HFF-Myc (cell line): ENCODE measurements at regions not wholly inside any gene's neighbourhood (a gene's known extent, or its start where the extent isn't known, plus 50 kb on each side); places are given as distances from the start of the nearest gene placed in this dataset.

Source experiments
- DNase-seq: peaks from one replicate; pipeline ENCODE4 v3.0.0-alpha.2; 2011; ENCODE audit warnings: low read depth; ENCODE audit errors: extremely low read depth
- H3K4me3 ChIP-seq: replicated peaks from 2 replicates; pipeline ENCODE4 v1.5.1; 2011; ENCODE audit warnings: low read depth, mild to moderate bottlenecking, control low read depth, low read length
- TF ChIP-seq, protein P1 (sequence below): IDR thresholded peaks from 2 replicates; pipeline ENCODE4 v1.5.1; 2012; ENCODE audit warnings: mild to moderate bottlenecking, low read depth, low read length, control low read depth; ENCODE audit errors: missing control alignments

DNA sequence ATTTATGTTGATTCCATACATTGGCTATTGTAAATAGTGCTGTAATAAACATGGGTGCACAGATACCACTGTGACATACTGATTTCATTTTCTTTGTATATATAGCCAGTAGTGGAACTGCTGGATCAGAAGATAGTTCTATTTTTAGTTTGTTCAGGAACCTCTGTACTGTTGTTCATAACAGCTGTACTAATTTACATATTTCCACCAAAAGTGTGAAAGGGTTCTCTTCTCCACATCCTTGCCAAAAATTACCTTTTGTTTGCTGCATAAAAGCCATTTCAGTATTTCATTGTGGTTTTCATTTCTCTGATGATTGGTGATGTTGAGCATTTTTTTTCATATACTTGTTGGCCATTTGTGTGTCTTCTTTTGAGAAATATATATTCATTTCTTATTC lies 1962.1 kb downstream of the PCDH9 start:
- no peak overlapping the region for H3K4me3 ChIP-seq
- TF ChIP-seq, protein P1, sequence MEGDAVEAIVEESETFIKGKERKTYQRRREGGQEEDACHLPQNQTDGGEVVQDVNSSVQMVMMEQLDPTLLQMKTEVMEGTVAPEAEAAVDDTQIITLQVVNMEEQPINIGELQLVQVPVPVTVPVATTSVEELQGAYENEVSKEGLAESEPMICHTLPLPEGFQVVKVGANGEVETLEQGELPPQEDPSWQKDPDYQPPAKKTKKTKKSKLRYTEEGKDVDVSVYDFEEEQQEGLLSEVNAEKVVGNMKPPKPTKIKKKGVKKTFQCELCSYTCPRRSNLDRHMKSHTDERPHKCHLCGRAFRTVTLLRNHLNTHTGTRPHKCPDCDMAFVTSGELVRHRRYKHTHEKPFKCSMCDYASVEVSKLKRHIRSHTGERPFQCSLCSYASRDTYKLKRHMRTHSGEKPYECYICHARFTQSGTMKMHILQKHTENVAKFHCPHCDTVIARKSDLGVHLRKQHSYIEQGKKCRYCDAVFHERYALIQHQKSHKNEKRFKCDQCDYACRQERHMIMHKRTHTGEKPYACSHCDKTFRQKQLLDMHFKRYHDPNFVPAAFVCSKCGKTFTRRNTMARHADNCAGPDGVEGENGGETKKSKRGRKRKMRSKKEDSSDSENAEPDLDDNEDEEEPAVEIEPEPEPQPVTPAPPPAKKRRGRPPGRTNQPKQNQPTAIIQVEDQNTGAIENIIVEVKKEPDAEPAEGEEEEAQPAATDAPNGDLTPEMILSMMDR = no peak
- no peak for DNase-seq

DNA sequence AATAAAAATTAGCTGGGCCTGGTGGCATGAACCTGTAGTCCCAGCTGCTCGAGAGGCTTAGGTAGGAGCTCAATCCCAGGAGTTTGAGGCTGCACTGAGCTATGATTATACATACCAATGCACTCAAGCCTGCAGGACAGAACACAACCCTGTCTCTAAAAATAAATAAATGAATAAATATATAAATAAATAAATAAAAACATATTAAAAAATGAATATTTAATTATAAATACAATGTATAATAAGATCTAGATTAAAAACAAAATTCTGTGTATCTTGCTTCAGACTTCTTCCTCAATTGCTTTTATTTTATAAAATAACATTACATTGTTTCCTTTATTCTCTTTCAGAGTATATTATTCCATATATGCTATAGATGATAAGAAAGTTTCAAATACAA lies 1964.1 kb downstream of the PCDH9 start:
- no peak overlapping the region for H3K4me3 ChIP-seq
- TF ChIP-seq, protein P1 = no peak
- DNase-seq = no peak

DNA sequence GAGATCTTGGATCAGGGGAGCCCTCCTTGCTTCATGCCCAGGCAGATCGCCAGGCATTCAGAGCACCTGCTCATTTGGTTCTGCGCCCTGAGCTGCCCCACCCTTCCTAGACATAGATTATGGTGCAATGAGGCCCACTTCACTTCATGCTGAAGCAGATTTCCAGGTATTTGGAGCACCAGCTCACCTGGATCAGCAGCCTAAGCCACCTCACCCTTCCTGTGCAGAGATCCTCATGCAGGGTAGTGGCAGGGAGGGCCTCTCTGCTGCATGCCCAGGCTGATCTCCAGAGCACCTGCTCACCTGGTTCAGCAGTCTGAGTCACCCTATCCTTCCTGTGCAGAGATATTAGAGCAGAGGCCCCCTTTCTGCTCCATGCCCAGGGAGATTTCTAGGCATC lies 1966.1 kb downstream of the PCDH9 start:
- no peak for DNase-seq
- TF ChIP-seq, protein P1 = no peak
- H3K4me3 ChIP-seq = no peak overlapping the region

DNA sequence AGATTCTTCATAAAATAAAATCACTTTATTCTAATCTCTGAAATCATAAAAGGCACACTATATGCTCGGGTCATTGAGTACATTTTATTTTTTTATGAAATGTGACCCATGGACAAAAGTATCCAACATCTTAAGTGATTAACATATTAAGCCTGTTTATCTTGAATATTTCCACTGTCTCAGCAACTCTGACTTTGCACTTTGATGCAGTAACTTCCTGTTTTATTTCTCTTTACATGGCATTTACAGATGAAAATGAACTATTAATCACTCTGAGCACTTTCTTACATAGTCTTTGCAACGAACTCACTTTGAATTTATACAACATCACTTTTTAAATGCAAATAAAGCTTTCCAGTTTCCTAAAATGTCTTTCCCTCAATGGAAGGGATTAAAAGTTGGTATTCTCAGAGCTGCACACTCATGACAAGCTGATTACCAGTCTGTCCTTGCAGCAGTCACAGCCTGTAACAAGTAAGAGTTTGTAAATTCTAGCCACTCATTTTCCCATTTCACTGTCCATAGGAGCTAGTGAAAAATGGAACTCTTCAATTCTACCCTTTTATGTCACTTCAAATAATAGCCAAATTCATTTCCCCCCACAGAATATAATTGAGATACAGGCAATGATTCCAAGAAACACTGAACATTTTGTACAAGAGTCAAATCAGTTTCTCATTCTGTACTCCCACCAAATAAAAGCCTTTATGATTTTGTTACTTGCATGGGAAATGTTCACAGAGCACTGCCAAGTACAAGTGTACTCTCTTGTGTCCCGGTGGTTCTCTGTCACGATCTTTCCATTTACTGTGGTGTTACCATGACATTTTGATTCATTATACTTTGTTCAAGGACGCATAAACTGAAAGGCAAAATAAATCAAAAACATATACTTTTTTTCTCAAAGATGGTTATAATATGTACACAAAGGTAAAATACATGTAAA lies 1968.9 kb downstream of the PCDH9 start:
- TF ChIP-seq, protein P1 = no peak
- DNase-seq = no peak
- no peak overlapping the region for H3K4me3 ChIP-seq

DNA sequence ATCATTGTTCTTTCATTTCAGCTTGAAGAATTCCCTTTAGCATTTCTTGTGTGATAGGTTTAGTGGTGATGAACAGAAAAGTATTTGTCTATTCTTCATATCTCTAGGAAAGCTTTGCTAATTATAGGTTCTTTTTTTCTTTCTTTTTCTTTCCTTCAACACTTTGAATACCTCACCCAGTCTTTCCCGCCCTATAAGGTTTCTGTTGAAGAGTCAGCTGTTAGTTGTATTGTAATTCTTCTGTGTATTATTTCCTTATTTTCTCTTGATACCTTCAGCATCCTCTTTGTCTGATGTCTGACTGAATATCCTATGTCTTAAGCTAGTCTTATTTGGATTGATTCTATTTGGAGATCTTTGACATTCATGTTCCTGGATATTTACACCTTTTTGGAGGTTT lies 1989.4 kb downstream of the PCDH9 start:
- TF ChIP-seq, protein P1 = no peak
- DNase-seq = no peak
- H3K4me3 ChIP-seq = no peak overlapping the region

DNA sequence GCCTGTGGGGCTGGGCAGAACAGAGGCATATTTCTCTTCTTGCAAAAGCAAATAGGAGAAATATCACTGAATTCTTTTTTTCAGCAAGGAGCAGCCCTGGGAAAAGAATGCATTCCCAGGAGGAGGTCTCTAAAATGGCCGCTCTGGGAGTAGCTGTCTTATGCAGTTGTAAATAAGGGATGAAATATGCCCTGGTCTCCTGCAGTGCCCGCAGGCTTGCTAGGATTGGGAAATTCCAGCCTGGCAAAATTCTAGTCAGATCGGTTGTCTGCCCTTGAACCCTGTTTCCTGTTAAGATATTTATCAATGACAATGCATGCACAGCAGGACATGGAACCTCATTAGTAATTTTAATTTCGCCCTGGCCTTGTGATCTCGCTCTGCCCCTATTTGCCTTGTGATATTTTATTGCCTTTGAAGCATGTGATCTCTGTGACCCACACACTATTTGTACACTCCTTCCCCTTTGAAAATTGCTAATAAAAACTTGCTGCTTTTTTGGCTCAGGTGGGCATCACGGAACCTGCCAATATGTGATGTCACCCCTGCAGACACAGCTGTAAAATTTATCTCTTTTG lies 1993.2 kb downstream of the PCDH9 start:
- no peak overlapping the region for H3K4me3 ChIP-seq
- TF ChIP-seq, protein P1 = no peak
- DNase-seq = no peak
